HG02571 (cell line): ENCODE measurements at regions not wholly inside any gene's neighbourhood (a gene's known extent, or its start where the extent isn't known, plus 50 kb on each side); places are given as distances from the start of the nearest gene placed in this dataset.

Source experiments
- ATAC-seq: cut with Tn5 transposase; IDR thresholded peaks from one replicate; pipeline ENCODE4 v1.9.1; 2021; ENCODE audit warnings: mild to moderate bottlenecking, moderate library complexity; ENCODE audit not compliant: unreplicated experiment

GRCh38 chr14:85471156-85471555 lies 58.8 kb upstream of the FLRT2 start:
- no peak for ATAC-seq

DNA sequence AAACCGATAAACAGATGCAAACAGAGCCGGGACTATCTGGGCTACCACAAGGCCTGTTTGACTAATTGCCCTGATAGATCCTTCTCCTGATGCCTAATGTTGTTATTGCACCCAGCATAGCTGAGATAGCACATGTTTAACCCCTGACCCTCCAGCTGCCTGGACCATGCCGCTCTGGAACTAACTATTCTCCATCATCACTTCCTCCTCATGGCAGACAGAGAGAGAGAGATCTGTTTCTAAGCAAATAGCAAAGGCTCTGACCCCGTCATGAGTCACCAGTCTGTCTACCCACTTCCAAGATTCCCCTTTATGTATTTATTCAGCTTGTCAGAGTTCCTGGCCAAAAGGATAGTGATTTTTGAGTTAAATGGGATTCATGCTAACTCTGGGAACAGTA lies 58.2 kb upstream of the FLRT2 start:
- ATAC-seq, result no peak

GRCh38 chr14:85474431-85474830 lies 55.5 kb upstream of the FLRT2 start:
- ATAC-seq, result no peak

- no peak for ATAC-seq
Measured at GRCh38 chr14:85475113-85475512, 54.8 kb upstream of the FLRT2 start.

DNA sequence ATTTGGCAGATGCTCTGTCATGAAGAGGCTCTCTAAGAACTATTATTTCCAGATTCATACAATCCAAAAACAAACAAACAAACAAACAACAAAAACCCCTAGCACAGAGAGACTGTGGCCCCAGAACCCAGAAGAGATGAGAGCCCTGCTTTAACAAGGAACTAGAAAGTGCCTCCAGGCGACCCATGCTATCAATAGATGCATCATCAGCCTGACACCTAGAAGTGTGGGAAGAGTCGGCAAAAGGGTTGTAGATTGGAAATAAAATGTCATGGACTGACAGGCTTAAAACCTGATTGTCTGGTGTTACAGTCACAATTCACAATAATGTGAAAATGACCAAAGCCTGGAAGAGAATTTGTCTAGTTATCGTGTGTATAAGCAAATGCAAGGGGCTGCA lies 50.6 kb upstream of the FLRT2 start:
- no peak for ATAC-seq

- no peak for ATAC-seq
Measured at GRCh38 chr14:85479771-85480170, 50.2 kb upstream of the FLRT2 start.
